NCI-H748 treated with DMSO at 0.1 percent for 48 hours (cell line): ENCODE measurements at regions not wholly inside any gene's neighbourhood (a gene's known extent, or its start where the extent isn't known, plus 50 kb on each side); places are given as distances from the start of the nearest gene placed in this dataset.

Experiments used
- DNase-seq: peaks from one replicate; lab custom pipeline; 2025; lab: John Stamatoyannopoulos, UW

GRCh38 chr6:98636941-98637340 lies 197.4 kb upstream of the POU3F2 start:
- no peak for DNase-seq

- no peak for DNase-seq
These were observed 195.2 kb upstream of the POU3F2 start for GRCh38 chr6:98639089-98639635.

GRCh38 chr6:98640366-98640765 lies 194.0 kb upstream of the POU3F2 start:
- no peak for DNase-seq

GRCh38 chr6:98641949-98642719 lies 192.2 kb upstream of the POU3F2 start:
- no peak for DNase-seq

- DNase-seq: no peak
These were observed 190.3 kb upstream of the POU3F2 start for GRCh38 chr6:98644063-98644462.

- DNase-seq: no peak
These were observed 186.0 kb upstream of the POU3F2 start for GRCh38 chr6:98648211-98648914.

GRCh38 chr6:98650941-98651340 lies 183.4 kb upstream of the POU3F2 start:
- no peak for DNase-seq

- DNase-seq: no peak
These were observed 181.2 kb upstream of the POU3F2 start for GRCh38 chr6:98653179-98653578.

GRCh38 chr6:98657764-98658163 lies 176.6 kb upstream of the POU3F2 start:
- no peak for DNase-seq

GRCh38 chr6:98669371-98669770 lies 165.0 kb upstream of the POU3F2 start:
- no peak for DNase-seq

GRCh38 chr6:98670045-98670746 lies 164.2 kb upstream of the POU3F2 start:
- no peak for DNase-seq

GRCh38 chr6:98672681-98673475 lies 161.5 kb upstream of the POU3F2 start:
- no peak for DNase-seq

GRCh38 chr6:98678481-98678880 lies 155.9 kb upstream of the POU3F2 start:
- DNase-seq: no peak

- DNase-seq: no peak
These were observed 148.3 kb upstream of the POU3F2 start for GRCh38 chr6:98686008-98686601.

GRCh38 chr6:98687752-98688151 lies 146.6 kb upstream of the POU3F2 start:
- no peak for DNase-seq

- no peak for DNase-seq
These were observed 139.1 kb upstream of the POU3F2 start for GRCh38 chr6:98695091-98695801.

GRCh38 chr6:98711380-98711779 lies 123.0 kb upstream of the POU3F2 start:
- DNase-seq: no peak

- DNase-seq: peak; percentile 86
These were observed 118.0 kb upstream of the POU3F2 start for GRCh38 chr6:98716341-98716740.

- DNase-seq: no peak
These were observed 117.0 kb upstream of the POU3F2 start for GRCh38 chr6:98717322-98717877.

GRCh38 chr6:98717988-98718387 lies 116.4 kb upstream of the POU3F2 start:
- no peak for DNase-seq
